ENCODE measurements at regions not wholly inside any gene's neighbourhood (a gene's known extent, or its start where the extent isn't known, plus 50 kb on each side); places are given as distances from the start of the nearest gene placed in this dataset.

DNA sequence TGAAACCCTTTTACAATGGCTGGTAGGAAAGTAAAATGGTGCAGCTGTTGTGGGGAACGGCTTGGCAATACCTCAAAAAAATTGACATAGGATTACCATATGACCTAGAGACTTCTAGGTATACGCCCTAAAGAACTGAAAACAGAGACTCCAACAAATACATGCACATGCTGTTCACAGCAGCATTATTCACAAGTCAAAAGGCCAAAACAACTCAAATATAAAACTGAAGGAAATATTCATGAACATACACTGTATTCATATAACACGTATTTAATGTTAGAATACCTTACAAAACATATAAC, 74.6 kb downstream of the FOXA2 start:
- DNase-seq = no peak
- Histone ChIP-seq H3K27me3 (peaks cover 0 to 19% (median 0%) of the 10 kb centered on the region in 4 donors), H3K9me3 (no peaks in the 10 kb centered on the region), H3K27ac (no peak overlapping the region), H3K4me3 (no peak overlapping the region), H3K36me3 (no peaks in the 10 kb centered on the region), H3K4me1 (no peaks in the 10 kb centered on the region)
- WGBS, 2 donors = 77 to 89% methylated on average over 3 of the region's 3 CpGs
- intact Hi-C loops (cut with DNase I) = no loop called here
- TF ChIP-seq, protein P1, sequence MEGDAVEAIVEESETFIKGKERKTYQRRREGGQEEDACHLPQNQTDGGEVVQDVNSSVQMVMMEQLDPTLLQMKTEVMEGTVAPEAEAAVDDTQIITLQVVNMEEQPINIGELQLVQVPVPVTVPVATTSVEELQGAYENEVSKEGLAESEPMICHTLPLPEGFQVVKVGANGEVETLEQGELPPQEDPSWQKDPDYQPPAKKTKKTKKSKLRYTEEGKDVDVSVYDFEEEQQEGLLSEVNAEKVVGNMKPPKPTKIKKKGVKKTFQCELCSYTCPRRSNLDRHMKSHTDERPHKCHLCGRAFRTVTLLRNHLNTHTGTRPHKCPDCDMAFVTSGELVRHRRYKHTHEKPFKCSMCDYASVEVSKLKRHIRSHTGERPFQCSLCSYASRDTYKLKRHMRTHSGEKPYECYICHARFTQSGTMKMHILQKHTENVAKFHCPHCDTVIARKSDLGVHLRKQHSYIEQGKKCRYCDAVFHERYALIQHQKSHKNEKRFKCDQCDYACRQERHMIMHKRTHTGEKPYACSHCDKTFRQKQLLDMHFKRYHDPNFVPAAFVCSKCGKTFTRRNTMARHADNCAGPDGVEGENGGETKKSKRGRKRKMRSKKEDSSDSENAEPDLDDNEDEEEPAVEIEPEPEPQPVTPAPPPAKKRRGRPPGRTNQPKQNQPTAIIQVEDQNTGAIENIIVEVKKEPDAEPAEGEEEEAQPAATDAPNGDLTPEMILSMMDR (IDR thresholded peaks at IDR 0.05) = no peak
- no peak for TF ChIP-seq POLR2A (IDR thresholded peaks at IDR 0.05)

DNA sequence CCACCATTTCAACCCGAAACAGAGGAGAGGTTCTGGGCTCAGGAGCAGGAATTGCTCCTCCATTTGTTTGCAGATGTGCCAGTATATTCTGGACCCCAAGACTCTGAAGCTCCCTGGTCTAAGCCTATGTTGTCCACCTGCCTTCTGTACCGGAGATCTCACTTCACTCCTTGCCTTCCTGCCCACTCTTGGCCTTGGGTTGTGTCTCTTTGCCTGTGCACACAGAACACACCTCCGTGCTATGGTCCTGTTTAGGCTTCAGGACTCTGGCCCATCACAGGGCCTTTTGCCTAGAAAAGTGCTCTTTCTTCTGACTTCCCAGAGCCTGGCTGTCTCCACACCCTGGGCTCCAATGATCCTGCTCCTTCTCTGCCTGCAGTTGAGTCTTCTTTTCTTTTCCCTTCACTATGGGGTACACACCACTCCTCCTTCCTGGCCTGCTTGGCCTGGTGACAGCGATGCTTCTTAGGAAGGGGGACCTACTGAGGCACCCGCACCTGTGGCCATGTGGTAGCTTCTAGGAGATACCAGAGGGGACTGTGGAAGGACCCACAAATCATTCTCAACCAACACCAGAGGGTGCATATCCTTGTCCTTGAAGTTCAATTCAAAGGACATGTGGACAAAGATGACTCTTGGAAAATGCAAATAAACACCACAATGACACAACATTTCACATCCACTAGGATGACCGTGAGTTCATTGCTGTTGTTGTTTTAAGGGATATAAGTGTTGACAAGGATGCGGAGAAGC, 75.1 kb downstream of the FOXA2 start:
- intact Hi-C loops (cut with DNase I) = no loop called here
- Histone ChIP-seq H3K27me3 (peaks cover 0 to 19% (median 0%) of the 10 kb centered on the region in 4 donors), H3K4me3 (no peak overlapping the region), H3K9me3 (no peaks in the 10 kb centered on the region), H3K4me1 (no peaks in the 10 kb centered on the region), H3K27ac (no peak overlapping the region), H3K36me3 (no peaks in the 10 kb centered on the region)
- DNase-seq = no peak
- WGBS, 2 donors = 82 to 87% methylated on average over 4 to 6 of the region's 7 CpGs
- TF ChIP-seq, protein P1 (IDR thresholded peaks at IDR 0.05) = no peak
- no peak for TF ChIP-seq POLR2A (IDR thresholded peaks at IDR 0.05)

DNA sequence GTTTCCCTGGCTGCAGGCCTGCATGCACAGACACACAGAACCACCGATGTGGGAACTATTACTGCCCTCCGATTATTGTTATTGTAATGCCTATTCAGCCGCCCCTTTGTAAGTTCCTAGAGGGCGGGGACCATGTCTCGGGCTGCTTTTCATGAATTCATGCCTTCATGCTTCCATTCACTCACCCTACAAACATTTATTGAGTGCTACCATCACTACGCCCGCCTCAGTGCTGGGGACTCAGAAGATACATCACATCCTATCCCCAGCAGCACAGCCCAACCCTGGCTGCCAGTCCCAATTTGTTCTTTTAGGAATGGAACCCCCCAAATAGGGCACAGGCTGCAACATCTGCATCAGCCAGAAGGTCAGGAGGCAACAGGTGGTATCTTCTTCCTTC, 75.9 kb downstream of the FOXA2 start:
- H3K9me3 ChIP-seq = no peaks in the 10 kb centered on the region
- DNase-seq = no peak

DNA sequence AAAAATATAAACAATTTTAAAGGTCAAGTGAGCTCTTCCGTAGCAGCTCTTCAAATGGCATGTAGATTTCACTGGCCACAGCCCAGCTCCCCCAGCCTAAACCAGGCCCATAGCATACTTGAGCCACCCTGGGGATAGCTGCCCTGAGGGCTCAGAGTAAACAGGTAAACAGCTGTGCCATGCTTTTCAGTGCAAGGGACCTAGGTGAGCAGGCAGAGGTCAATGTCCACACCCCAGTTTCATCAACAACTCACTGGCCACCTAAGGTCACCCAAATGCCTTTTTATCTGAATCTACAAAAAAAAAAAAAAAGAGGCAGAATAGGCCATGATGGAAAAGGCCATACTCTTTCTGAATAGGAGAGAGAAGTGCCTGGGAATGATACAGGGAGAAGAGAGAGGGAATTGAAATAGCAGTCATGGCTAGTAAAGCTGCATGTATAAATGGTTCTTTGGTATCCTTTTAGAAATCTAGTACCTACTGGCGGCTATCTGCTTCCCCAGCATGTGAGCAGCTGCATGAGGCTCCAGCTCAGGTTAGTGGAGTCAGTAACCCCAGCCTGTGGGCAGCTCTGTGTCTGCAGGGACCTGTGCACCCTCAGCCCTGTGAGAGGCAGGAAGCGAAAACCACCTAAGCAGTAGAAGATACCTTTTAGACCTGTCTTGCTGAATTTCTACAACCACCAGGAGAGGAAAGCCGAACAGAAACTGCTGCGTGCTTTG, 77.0 kb downstream of the FOXA2 start:
- Histone ChIP-seq H3K4me1 (no peaks in the 10 kb centered on the region), H3K27me3 (peaks cover 0 to 19% (median 0%) of the 10 kb centered on the region in 4 donors), H3K27ac (no peak overlapping the region), H3K36me3 (no peaks in the 10 kb centered on the region), H3K4me3 (no peak overlapping the region), H3K9me3 (no peaks in the 10 kb centered on the region)
- 84 to 85% methylated on average over 5 of the region's 5 CpGs for WGBS, 2 donors
- TF ChIP-seq, protein P1 (IDR thresholded peaks at IDR 0.05) = no peak
- no peak for TF ChIP-seq POLR2A (IDR thresholded peaks at IDR 0.05)
- intact Hi-C loops (cut with DNase I) = no loop called here
- no peak for DNase-seq

More for the DNA sequence above, 75.9 kb downstream of the FOXA2 start:
- Histone ChIP-seq H3K4me3 (no peak overlapping the region), H3K4me1 (no peaks in the 10 kb centered on the region), H3K27me3 (peaks cover 0 to 19% (median 0%) of the 10 kb centered on the region in 4 donors), H3K27ac (no peak overlapping the region), H3K36me3 (no peaks in the 10 kb centered on the region)
- intact Hi-C loops (cut with DNase I) = no loop called here
- WGBS, 2 donors = 67 to 72% methylated on average over 7 of the region's 7 CpGs
- TF ChIP-seq, protein P1 (IDR thresholded peaks at IDR 0.05) = no peak
- TF ChIP-seq POLR2A (IDR thresholded peaks at IDR 0.05) = no peak

DNA sequence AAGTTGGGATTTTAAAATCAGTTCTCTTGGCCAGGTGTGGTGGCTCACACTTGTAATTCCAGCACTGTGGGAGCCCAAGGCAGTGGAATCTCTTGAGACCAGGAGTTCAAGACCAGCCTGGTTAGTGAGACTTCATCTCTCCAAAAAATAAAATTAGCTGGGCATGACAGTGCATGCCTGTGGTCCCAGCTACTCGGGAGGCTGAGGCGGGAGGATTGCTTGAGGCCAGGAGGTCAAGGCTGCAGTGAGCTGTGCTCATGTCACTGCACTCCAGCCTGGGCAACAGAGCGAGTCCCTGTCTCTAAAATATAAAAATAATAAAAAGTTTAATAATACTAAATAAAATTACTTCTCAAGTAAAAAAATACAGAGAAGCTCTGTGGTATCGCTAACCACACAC, 77.5 kb downstream of the FOXA2 start:
- Histone ChIP-seq H3K9me3 (no peaks in the 10 kb centered on the region), H3K27ac (no peak overlapping the region), H3K4me3 (no peak overlapping the region), H3K36me3 (no peaks in the 10 kb centered on the region), H3K27me3 (peaks cover 0 to 17% (median 0%) of the 10 kb centered on the region in 4 donors), H3K4me1 (no peaks in the 10 kb centered on the region)
- WGBS, 2 donors = 81 to 83% methylated on average over 4 of the region's 4 CpGs
- DNase-seq = no peak
- TF ChIP-seq, protein P1 (IDR thresholded peaks at IDR 0.05) = no peak
- intact Hi-C loops (cut with DNase I) = no loop called here
